ENCODE measurements at regions not wholly inside any gene's neighbourhood (a gene's known extent, or its start where the extent isn't known, plus 50 kb on each side); places are given as distances from the start of the nearest gene placed in this dataset.

GRCh38 chr5:74992791-74993190 lies 59.6 kb downstream of the GCNT4 start:
- TF ChIP-seq CTCF (IDR thresholded peaks at IDR 0.05; ENCODE audit: low read depth, low read length) = no peak
- TF ChIP-seq POLR2A (IDR thresholded peaks at IDR 0.05; ENCODE audit: extremely low read depth, insufficient read length) = no peak

Measured in NB4 (cell line).